GM18867 (cell line): ENCODE measurements at regions not wholly inside any gene's neighbourhood (a gene's known extent, or its start where the extent isn't known, plus 50 kb on each side); places are given as distances from the start of the nearest gene placed in this dataset.

ENCODE experiments used
- ATAC-seq: cut with Tn5 transposase; IDR thresholded peaks from one replicate; pipeline ENCODE4 v1.9.1; 2021; ENCODE audit warnings: mild to moderate bottlenecking, moderate library complexity; ENCODE audit not compliant: unreplicated experiment

DNA sequence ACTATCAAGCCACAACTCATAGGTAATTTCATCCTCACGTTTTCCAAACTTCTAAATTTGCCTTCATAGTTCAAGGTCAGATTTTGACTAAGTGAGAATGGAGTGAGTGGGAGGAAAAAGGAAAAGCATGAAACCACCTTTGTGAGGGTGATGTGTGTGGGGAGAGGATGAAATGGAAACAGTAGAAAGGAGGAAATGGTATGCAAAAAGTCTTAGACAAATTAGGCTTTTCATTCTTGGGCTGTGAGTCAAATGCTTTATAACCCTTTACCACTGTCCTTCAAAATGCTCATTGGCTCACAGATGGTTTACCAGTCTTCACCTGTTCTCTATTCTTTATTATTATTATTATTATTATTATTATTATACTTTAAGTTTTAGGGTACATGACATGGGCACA, 127.2 kb downstream of the RAP2A start:
- peak; percentile 83 for ATAC-seq

- ATAC-seq, result no peak
These were observed 129.0 kb downstream of the RAP2A start for GRCh38 chr13:97562962-97563361.

GRCh38 chr13:97564956-97565355, 131.0 kb downstream of the RAP2A start:
- ATAC-seq, result no peak

GRCh38 chr13:97565906-97566305, 131.9 kb downstream of the RAP2A start:
- no peak for ATAC-seq

DNA sequence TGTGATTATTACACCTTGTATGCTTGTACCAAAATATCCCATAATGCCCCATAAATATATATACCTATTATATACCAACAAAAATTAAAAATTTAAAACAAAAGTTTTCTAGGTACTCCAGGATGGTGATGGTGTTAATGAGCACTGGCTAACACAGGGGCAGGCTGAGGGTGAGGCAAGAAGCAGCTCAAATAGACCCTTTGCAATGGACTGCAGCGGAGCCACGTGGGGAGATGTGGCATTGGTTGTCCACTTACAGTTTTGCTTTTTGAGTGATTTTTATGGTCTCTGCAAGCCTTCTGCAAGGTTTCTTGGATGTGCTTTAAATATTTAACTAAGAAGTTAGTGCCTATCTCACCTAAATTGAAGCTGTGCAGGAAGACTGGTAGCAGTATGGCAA, 132.9 kb downstream of the RAP2A start:
- ATAC-seq, result no peak

GRCh38 chr13:97567510-97568243, 133.7 kb downstream of the RAP2A start:
- ATAC-seq, result peak; percentile 90

DNA sequence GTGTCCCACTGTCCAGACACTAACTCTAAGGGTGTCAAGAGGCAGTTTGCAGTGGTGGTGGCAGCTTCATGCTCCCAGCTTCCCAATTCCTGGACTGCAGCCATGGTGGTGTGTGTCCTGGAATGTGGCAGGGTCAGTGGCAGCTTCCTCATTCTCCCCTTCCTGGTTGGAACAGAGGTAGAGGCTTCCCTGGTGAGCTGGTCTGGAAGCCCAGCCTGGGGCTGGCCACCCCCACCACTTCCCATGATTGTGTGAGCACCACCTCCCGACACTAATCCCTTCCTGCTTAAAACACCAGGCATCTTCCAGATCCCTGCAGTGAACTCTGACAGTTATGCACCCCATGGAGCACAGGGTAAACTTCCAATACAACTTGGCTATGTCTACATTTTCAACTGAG, 134.9 kb downstream of the RAP2A start:
- ATAC-seq, result no peak

DNA sequence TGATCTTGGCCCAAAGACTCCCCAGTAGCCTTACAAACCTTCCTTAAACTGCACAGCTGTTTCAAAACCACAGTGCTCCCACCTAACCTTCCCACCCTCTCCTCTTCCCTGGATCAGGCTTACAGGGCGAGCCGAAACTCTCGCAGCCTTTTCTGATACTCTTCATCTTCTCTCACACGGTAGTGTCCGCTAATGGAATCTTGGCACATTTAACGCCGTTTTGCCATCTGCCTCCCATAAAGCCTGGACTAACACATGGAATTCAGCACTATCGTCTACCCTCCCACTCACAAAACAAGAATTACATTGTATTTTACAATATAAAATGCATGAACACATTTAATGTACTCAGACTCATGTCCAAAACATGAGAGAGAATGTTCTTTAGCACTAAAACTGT, 135.9 kb downstream of the RAP2A start:
- ATAC-seq, result no peak

GRCh38 chr13:97570442-97570841, 136.5 kb downstream of the RAP2A start:
- ATAC-seq, result no peak

- ATAC-seq, result no peak
These were observed 139.0 kb downstream of the RAP2A start for GRCh38 chr13:97573011-97573410.

GRCh38 chr13:97574926-97575325, 141.0 kb downstream of the RAP2A start:
- peak; percentile 87 for ATAC-seq

DNA sequence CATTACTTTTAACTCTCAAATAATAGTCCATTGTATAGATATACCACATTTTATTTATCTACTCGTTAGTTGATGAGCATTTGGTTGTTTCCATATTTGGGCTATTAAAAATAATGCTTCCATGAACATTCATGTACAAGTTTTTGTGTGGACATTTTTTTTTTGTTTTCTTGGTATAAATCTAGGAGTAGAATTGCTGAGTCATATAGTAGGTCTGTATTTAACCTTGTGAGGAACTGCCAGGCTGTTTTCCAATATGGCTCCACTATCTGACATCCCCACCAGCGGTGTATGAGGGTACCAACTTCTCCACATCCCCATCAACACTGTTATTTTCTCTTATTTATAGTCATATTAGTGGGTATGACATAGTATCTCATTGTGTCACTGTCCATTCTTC, 143.1 kb downstream of the RAP2A start:
- ATAC-seq, result no peak

- no peak for ATAC-seq
These were observed 148.2 kb downstream of the RAP2A start for GRCh38 chr13:97582170-97582569.

- no peak for ATAC-seq
These were observed 150.0 kb downstream of the RAP2A start for GRCh38 chr13:97583907-97584497.

- no peak for ATAC-seq
These were observed 153.0 kb downstream of the RAP2A start for GRCh38 chr13:97586941-97587340.

- no peak for ATAC-seq
These were observed 155.0 kb downstream of the RAP2A start for GRCh38 chr13:97588993-97589392.

DNA sequence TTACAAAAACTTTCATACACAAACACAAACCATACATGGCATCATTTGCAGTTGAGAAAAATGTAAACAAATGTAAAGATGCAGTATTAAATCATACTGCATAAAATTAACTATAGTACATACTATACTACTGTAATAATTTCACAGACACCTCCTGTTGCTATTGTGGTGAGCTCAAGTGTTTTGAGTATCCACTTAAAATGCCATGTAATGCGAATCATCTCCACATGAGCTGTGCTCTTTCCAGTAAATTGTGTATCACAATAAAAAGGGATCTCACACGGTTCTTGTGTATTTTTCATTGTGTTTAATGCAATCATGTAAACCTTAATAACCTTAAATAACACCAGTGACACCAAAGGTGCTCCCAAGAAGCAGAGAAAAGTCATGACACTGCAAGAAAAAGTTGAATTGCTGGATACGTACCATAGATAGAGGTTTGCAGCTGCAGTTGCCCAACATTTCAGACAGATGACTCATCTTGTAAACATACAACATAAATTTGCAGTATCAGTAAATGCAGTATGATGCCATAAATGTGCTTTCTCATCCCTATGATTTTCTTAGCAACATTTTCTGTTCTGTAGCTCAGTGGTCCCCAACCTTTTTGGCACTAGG, 166.6 kb downstream of the RAP2A start:
- no peak for ATAC-seq

DNA sequence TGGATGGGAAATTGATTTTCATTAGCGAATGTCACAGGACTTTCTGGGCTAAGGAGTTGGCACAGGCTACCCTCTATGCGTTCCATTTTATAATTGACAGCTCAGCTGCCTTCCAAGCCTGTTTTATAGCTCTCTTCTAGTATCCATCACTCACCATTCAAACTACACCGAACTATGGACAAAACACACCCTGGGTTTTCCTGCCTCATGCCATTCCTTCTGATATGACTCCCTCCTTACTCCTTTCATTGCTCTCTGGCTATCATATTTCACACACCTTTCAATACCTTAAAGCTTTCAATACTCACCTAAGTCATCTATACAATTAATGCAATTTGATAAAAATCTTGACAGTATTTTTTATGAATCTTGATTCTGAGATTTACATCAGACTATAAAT, 181.3 kb downstream of the RAP2A start:
- ATAC-seq, result no peak

- ATAC-seq, result no peak
These were observed 182.4 kb downstream of the RAP2A start for GRCh38 chr13:97616385-97616784.

- no peak for ATAC-seq
These were observed 187.1 kb downstream of the RAP2A start for GRCh38 chr13:97621025-97621424.

DNA sequence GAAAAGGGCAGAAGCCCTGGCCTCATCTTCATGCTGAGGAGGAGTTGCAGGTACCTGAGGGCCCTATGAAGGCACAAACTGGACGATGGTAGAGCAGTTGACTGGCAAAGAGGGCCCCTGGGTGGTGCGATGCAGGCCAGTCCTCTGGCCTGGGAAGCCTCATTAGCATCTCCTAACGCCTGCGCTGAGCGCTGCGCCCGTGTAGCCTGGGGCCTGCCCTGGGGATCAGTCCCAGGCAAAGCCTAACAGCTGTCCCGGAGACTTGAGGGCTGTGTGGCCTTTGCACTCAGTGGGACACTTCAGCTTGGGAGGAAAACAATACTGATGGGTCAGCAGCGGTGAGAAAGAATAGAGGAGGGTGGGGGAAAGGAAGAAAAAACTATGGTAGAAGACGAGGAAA, 187.7 kb downstream of the RAP2A start:
- no peak for ATAC-seq

DNA sequence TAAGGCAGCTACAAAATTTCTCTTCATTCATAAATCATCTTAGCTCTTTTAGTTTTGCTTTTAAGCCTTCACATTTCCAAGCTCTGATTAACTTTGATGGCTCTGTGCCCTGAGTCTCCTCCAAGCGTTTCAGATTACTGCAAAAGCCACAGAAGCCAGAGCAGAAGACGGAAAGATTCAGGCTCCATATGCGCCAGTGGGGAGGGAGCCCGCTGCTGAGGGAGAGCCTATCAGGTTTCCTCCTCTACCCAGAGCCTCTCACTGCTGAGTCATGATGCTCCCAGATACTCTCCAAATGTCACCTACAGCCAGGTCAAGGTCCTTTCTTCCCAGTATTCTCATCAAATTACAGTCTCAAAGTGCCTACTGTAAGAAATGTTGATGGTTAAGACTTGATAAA, 193.6 kb downstream of the RAP2A start:
- ATAC-seq, result no peak
